RPMI8226 (cell line): ENCODE measurements at regions not wholly inside any gene's neighbourhood (a gene's known extent, or its start where the extent isn't known, plus 50 kb on each side); places are given as distances from the start of the nearest gene placed in this dataset.
A peak's percentile ranks its signal among the peaks of the same experiment; 100 is the strongest.

Experiments used
- DNase-seq: peaks from one replicate; pipeline ENCODE4 v3.0.0-alpha.2; 2015

- no peak for DNase-seq
Observed at GRCh38 chr20:43863821-43864544, 50.7 kb upstream of the TOX2 start.

GRCh38 chr20:43863330-43863729, 51.3 kb upstream of the TOX2 start:
- no peak for DNase-seq

- DNase-seq: no peak
Observed at GRCh38 chr20:43862438-43862837, 52.2 kb upstream of the TOX2 start.

- no peak for DNase-seq
Observed at GRCh38 chr20:43859994-43860393, 54.7 kb upstream of the TOX2 start.

- no peak for DNase-seq
Observed at GRCh38 chr20:43857932-43858331, 56.7 kb upstream of the TOX2 start.

GRCh38 chr20:43857127-43857526, 57.5 kb upstream of the TOX2 start:
- no peak for DNase-seq

GRCh38 chr20:43855803-43856202, 58.8 kb upstream of the TOX2 start:
- no peak for DNase-seq

- DNase-seq: no peak
Observed at GRCh38 chr20:43853918-43854317, 60.7 kb upstream of the TOX2 start.

- DNase-seq: no peak
Observed at GRCh38 chr20:43853174-43853803, 61.4 kb upstream of the TOX2 start.

- no peak for DNase-seq
Observed at GRCh38 chr20:43849496-43850186, 65.0 kb upstream of the TOX2 start.

GRCh38 chr20:43846516-43846905, 68.1 kb upstream of the TOX2 start:
- DNase-seq: no peak

GRCh38 chr20:43844778-43845614, 69.7 kb upstream of the TOX2 start:
- peak; percentile 38 for DNase-seq

- no peak for DNase-seq
Observed at GRCh38 chr20:43843965-43844660, 70.5 kb upstream of the TOX2 start.

- no peak for DNase-seq
Observed at GRCh38 chr20:43843096-43843964, 71.3 kb upstream of the TOX2 start.

- no peak for DNase-seq
Observed at GRCh38 chr20:43842126-43843020, 72.3 kb upstream of the TOX2 start.

- DNase-seq: peak; percentile 56
Observed at GRCh38 chr20:43840382-43841070, 74.1 kb upstream of the TOX2 start.

GRCh38 chr20:43839793-43840199, 74.9 kb upstream of the TOX2 start:
- DNase-seq: no peak

- no peak for DNase-seq
Observed at GRCh38 chr20:43838703-43839060, 76.0 kb upstream of the TOX2 start.

GRCh38 chr20:43837856-43838702, 76.6 kb upstream of the TOX2 start:
- DNase-seq: no peak
